BE2C (cell line): ENCODE measurements at regions not wholly inside any gene's neighbourhood (a gene's known extent, or its start where the extent isn't known, plus 50 kb on each side); places are given as distances from the start of the nearest gene placed in this dataset.

ENCODE experiments used
- DNase-seq: peaks from one replicate; pipeline ENCODE4 v3.0.0-alpha.2; 2020
- H3K27me3 ChIP-seq: fragments of 250-450 bp; sonication (Bioruptor Pico); 2 replicates; pipeline ENCODE4 v1.5.1; 2020; ENCODE audit warnings: mild to moderate bottlenecking
- H3K36me3 ChIP-seq: fragments of 250-450 bp; sonication (Bioruptor Pico); 2 replicates; pipeline ENCODE4 v1.5.1; 2020; ENCODE audit warnings: mild to moderate bottlenecking
- H3K4me1 ChIP-seq: fragments of 250-450 bp; sonication (Bioruptor Pico); 2 replicates; pipeline ENCODE4 v1.5.1; 2020
- H3K4me3 ChIP-seq: 2 replicates; pipeline ENCODE4 v1.5.1; 2011; ENCODE audit warnings: low read depth, low read length
- H3K9me3 ChIP-seq: fragments of 250-450 bp; sonication (Bioruptor Pico); 2 replicates; pipeline ENCODE4 v1.5.1; 2020
- TF ChIP-seq, protein P1 (sequence below): IDR thresholded peaks from 2 replicates; pipeline ENCODE4 v1.5.1; 2012; ENCODE audit warnings: mild to moderate bottlenecking, low read depth, low read length

DNA sequence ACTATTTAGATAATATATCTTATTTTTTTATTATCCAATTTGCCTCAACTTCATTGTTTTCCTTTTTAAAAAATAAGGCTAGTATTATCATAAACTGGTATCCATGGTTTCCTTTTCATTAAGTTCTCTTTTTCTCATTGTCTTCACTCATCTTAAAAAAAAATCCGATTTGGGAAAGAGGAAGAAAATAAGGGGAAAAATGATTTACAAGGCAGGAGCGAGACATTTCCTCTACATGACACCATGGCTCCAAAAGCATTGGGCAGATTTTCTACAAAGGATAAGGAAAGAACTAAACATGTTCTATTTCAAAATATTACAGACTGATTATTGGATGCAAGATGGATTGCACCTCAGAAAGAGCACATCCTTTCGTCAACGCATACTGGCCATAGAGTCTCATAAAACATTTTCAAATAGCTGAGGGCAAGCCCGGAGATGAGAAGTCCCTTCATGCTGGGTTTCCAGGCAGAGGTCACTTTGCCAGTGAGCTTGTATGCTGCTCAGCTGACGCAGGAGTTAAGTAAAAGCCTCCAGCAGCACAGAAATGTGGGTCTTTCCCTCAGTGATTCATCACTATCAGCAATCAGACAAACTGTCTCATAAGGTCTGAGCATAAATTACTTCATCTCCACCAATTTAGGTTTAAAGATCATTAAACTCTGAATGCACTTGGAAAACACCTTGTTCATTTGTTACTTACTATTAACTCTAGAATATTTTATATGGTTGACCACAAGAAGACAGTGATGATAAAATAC, 129.0 kb upstream of the TNFAIP3 start:
- Histone ChIP-seq H3K36me3 (no peaks in the 10 kb centered on the region), H3K27me3 (no peaks in the 10 kb centered on the region; the same call in 1 of the 2 replicates), H3K4me3 (no peak overlapping the region), H3K9me3 (no peaks in the 10 kb centered on the region), H3K4me1 (no peaks in the 10 kb centered on the region)
- TF ChIP-seq, protein P1, sequence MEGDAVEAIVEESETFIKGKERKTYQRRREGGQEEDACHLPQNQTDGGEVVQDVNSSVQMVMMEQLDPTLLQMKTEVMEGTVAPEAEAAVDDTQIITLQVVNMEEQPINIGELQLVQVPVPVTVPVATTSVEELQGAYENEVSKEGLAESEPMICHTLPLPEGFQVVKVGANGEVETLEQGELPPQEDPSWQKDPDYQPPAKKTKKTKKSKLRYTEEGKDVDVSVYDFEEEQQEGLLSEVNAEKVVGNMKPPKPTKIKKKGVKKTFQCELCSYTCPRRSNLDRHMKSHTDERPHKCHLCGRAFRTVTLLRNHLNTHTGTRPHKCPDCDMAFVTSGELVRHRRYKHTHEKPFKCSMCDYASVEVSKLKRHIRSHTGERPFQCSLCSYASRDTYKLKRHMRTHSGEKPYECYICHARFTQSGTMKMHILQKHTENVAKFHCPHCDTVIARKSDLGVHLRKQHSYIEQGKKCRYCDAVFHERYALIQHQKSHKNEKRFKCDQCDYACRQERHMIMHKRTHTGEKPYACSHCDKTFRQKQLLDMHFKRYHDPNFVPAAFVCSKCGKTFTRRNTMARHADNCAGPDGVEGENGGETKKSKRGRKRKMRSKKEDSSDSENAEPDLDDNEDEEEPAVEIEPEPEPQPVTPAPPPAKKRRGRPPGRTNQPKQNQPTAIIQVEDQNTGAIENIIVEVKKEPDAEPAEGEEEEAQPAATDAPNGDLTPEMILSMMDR, result no peak
- no peak for DNase-seq

DNA sequence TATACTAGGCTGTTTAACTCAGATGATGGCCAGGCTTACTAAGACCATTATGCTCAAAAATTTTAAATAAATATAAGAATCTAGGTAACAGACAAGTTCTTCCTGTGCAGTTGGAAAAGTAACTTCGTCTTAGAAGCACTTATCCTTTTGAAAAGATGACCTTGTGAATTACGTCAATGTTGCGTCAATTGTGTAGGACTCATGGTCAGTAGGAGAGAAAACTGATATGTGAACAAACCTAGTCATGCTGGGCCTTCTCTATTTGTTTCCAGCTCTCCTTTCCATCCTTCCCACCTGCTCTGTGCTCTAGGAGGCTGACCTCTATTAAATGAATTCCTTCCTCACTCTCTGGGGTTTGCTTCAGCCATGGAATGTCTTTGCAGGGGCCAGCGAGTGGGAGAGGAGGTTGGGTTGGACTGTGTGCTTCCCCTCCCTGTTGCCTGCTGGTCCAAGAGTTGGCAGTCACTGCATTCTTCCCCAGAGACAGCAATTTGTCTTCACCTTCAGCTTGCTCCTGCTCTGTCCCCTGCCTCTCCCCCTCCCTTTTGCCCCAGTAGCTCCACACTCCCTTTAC, 128.0 kb upstream of the TNFAIP3 start:
- Histone ChIP-seq H3K9me3 (no peaks in the 10 kb centered on the region), H3K4me1 (no peaks in the 10 kb centered on the region), H3K36me3 (no peaks in the 10 kb centered on the region), H3K4me3 (no peak overlapping the region), H3K27me3 (no peaks in the 10 kb centered on the region; the same call in 1 of the 2 replicates)
- TF ChIP-seq, protein P1, result no peak
- DNase-seq, result no peak

DNA sequence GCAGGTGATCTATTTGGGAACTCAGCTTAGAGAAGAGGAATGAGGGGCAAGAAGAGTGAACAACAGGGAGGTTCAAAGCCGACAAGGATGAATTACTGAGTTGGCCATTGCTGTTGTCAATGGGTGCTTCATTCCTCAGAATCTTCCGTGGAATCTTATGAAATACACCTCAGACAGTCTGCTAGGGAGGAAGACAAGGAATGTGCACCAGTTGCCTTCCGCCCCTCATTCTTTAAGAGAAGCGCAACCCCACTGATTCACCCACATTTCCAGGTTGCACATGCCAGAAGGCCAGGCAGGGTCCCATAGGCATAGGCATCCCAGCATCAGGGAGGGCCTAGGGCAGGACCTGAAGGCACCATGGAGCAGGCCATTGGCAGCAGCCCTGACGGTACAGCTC, 127.5 kb upstream of the TNFAIP3 start:
- Histone ChIP-seq H3K36me3 (no peaks in the 10 kb centered on the region), H3K4me1 (no peaks in the 10 kb centered on the region), H3K27me3 (no peaks in the 10 kb centered on the region; the same call in 1 of the 2 replicates), H3K4me3 (no peak overlapping the region), H3K9me3 (no peaks in the 10 kb centered on the region)
- TF ChIP-seq, protein P1, result no peak
- no peak for DNase-seq

DNA sequence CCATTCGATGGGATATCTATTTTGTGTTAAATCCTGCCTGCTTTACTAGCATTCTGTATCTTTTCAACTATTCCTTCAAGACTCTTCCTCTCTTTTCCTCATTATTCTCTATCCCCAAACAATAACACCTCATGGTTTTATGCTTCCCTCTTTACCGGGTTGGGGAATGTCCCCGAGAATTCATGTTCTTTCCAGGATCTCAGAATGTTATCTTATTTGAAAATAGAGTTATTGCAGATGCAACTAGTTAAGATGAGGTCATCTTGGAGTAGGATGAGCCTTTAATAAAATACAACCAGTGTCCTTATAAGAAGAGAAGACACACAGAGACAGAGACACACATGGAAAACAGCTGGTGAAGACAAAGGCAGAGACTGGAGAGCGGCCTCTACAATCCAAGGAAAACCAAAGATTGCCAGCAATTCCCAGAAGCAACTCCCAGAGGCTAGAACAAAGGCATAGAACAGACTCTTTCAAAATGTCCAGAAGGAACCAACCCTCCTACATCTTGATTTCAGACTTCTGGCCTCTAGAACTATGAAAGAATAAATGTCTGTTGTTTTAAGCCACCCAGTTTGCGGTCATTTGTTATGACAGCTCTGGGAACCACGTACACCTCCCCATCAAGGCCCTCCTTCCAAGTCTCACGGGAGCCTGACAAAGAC, 126.8 kb upstream of the TNFAIP3 start:
- Histone ChIP-seq H3K27me3 (no peaks in the 10 kb centered on the region; the same call in 1 of the 2 replicates), H3K4me1 (no peaks in the 10 kb centered on the region), H3K9me3 (no peaks in the 10 kb centered on the region), H3K36me3 (no peaks in the 10 kb centered on the region), H3K4me3 (no peak overlapping the region)
- DNase-seq, result no peak
- TF ChIP-seq, protein P1, result no peak

DNA sequence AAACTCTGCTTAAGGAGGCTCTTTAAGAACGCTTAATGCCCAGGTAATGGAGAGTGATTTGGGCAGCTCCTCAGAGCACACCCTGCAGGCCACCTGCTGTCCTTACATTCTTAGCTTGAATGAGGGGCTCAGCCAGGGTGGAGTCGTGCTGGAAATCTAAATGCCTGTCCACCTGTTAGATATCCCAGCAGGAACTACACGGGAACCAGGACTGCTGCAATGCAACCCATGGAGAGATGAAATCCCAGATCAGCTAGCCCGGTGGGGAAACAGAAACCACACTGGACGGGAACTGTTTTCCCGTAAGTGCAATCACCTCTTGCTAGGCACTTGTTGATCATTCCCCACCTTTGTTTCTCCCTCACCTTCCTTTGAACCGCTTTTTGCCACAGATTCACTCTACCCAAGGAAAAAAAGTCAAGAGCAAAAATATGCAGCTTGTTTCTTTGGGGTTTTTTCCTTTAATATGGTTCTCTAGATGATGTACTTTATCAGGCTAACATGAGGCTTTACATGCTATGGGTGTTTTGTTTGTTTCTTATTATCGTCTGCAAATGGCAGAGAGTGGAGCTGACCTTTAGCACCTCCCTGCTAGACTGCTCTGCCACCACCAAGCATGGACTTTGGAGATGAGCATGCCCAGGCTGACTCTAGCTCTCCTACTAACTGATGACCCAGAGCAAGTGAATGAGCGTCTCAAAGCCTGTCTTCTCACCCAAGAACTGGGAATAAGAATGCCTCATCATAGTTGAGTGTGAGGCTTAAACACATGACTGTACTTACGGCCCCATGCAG, 125.9 kb upstream of the TNFAIP3 start:
- no peak for DNase-seq
- H3K4me1 ChIP-seq, result no peaks in the 10 kb centered on the region
- no peak overlapping the region for H3K4me3 ChIP-seq
- H3K9me3 ChIP-seq, result no peaks in the 10 kb centered on the region
- no peaks in the 10 kb centered on the region for H3K36me3 ChIP-seq
- H3K27me3 ChIP-seq, result no peaks in the 10 kb centered on the region; the same call in 1 of the 2 replicates
- TF ChIP-seq, protein P1, result no peak
